Stomach smooth muscle (tissue), 2 donors: ENCODE measurements at regions not wholly inside any gene's neighbourhood (a gene's known extent, or its start where the extent isn't known, plus 50 kb on each side); places are given as distances from the start of the nearest gene placed in this dataset.

Source experiments
- H3K27ac ChIP-seq: one replicate; pipeline ENCODE4 v1.7.0; 2013; ENCODE audit warnings: mild to moderate bottlenecking, low read length, inconsistent platforms
- H3K27me3 ChIP-seq, 2 donors: one replicate each; pipeline ENCODE4 v1.7.0; 2013; ENCODE audit warnings: low read length in 2 of 2; ENCODE audit not compliant: insufficient read depth in 2 of 2, control insufficient read depth in 1 of 2
- H3K36me3 ChIP-seq, 2 donors: one replicate each; pipeline ENCODE4 v1.7.0; 2013; ENCODE audit warnings: low read length in 2 of 2; ENCODE audit not compliant: control insufficient read depth in 2 of 2, insufficient read depth in 2 of 2
- H3K4me1 ChIP-seq: one replicate; pipeline ENCODE4 v1.7.0; 2013; ENCODE audit warnings: low read length; ENCODE audit not compliant: control insufficient read depth, insufficient read depth
- H3K4me3 ChIP-seq, 2 donors: one replicate each; pipeline ENCODE4 v1.7.0; 2013; ENCODE audit warnings: low read length in 2 of 2
- H3K9ac ChIP-seq, 2 donors: one replicate each; pipeline ENCODE4 v1.7.0; 2013; ENCODE audit warnings: low read length in 2 of 2, mild to moderate bottlenecking in 1 of 2
- H3K9me3 ChIP-seq, 2 donors: one replicate each; pipeline ENCODE4 v1.7.0; 2013; ENCODE audit warnings: low read length in 2 of 2; ENCODE audit not compliant: control insufficient read depth in 2 of 2
- donor health status: healthy.
- donor health status: Pancreatic carcinoma.

- Histone ChIP-seq H3K9me3 (no peaks in the 10 kb centered on the region), H3K27me3 (no peaks in the 10 kb centered on the region), H3K4me3 (no peak overlapping the region), H3K36me3 (no peaks in the 10 kb centered on the region), H3K4me1 (no peaks in the 10 kb centered on the region), H3K27ac (no peak overlapping the region), H3K9ac (no peak overlapping the region)
Measured at GRCh38 chr12:98182821-98183220, 332.6 kb upstream of the TMPO start.

DNA sequence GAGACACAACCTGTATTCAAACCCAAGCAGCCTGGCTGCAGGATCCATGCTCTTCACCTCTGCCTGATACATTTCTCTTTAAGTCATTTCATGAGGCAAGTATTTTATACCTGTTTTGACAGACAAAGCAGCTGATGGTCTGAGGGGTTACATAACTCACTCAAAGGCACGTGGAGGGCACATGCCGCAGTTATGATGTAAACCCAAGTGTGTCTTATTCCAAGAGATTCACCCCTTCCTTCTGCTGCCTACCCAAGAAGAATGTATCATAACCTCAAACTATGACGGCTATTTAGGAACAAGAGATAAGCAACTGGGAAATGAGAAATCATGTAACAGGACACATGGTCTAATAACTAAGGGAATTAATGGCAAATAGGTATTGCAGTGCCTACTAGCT is 329.8 kb upstream of the TMPO start:
- no peaks in the 10 kb centered on the region for H3K4me1 ChIP-seq
- no peak overlapping the region for H3K4me3 ChIP-seq
- no peak overlapping the region for H3K27ac ChIP-seq
- no peaks in the 10 kb centered on the region for H3K9me3 ChIP-seq
- no peaks in the 10 kb centered on the region for H3K36me3 ChIP-seq
- H3K27me3 ChIP-seq, result no peaks in the 10 kb centered on the region
- H3K9ac ChIP-seq, result no peak overlapping the region

- peak overlapping the region in 1 of 2 donors; percentile 4 for H3K4me3 ChIP-seq
- H3K4me1 ChIP-seq, result no peaks in the 10 kb centered on the region
- no peaks in the 10 kb centered on the region for H3K9me3 ChIP-seq
- H3K27me3 ChIP-seq, result no peaks in the 10 kb centered on the region
- H3K36me3 ChIP-seq, result no peaks in the 10 kb centered on the region
- no peak overlapping the region for H3K27ac ChIP-seq
- no peak overlapping the region for H3K9ac ChIP-seq
Measured at GRCh38 chr12:98188650-98189077, 326.7 kb upstream of the TMPO start.

GRCh38 chr12:98194591-98194990 is 320.8 kb upstream of the TMPO start:
- Histone ChIP-seq H3K9ac (no peak overlapping the region), H3K4me3 (no peak overlapping the region), H3K27ac (no peak overlapping the region), H3K4me1 (no peaks in the 10 kb centered on the region), H3K27me3 (no peaks in the 10 kb centered on the region), H3K36me3 (no peaks in the 10 kb centered on the region), H3K9me3 (no peaks in the 10 kb centered on the region)

DNA sequence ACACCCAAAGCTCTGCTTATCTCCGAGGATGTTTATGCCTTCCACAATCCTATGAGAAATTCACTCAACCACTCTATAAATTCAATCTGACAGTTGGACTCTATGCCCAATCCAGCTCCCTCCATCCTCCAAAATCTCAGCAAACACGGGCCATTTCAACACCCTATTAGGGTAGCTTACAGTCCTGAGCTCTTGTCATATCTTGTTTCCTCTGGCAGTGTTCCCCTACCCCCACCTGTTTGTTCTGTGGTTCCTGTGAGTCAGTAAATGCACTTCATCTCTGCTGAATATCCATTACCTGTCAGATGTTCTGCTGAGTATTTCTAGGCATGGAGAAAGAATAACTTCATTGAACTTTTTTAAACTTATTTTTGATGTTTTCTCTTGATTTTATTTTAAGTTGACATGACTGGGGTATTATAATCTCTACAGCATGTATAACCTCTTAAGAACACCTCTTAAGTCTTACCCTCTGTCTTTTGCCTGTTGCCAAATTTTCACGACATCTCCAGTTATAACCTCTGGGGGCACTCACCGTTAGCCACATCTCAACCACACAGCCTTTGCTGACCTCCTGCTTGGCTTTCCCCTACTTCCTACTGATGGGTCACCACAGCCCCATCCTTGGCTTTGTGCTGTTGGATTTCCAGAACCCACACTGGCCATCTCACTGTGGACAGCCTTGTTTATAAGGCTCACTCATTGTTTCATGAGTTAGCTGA is 317.0 kb upstream of the TMPO start:
- no peaks in the 10 kb centered on the region for H3K36me3 ChIP-seq
- no peaks in the 10 kb centered on the region for H3K4me1 ChIP-seq
- no peak overlapping the region for H3K9ac ChIP-seq
- no peaks in the 10 kb centered on the region for H3K27me3 ChIP-seq
- H3K9me3 ChIP-seq, result peaks cover 0 to 5% of the 10 kb centered on the region in 2 donors
- H3K27ac ChIP-seq, result no peak overlapping the region
- no peak overlapping the region for H3K4me3 ChIP-seq

GRCh38 chr12:98208816-98209215 is 306.6 kb upstream of the TMPO start:
- Histone ChIP-seq H3K4me1 (no peaks in the 10 kb centered on the region), H3K27ac (no peak overlapping the region), H3K36me3 (no peaks in the 10 kb centered on the region), H3K27me3 (no peaks in the 10 kb centered on the region), H3K9ac (no peak overlapping the region), H3K9me3 (no peaks in the 10 kb centered on the region), H3K4me3 (no peak overlapping the region)

- no peak overlapping the region for H3K9ac ChIP-seq
- H3K9me3 ChIP-seq, result no peaks in the 10 kb centered on the region
- H3K4me1 ChIP-seq, result no peaks in the 10 kb centered on the region
- H3K27ac ChIP-seq, result no peak overlapping the region
- no peaks in the 10 kb centered on the region for H3K36me3 ChIP-seq
- H3K27me3 ChIP-seq, result no peaks in the 10 kb centered on the region
- no peak overlapping the region for H3K4me3 ChIP-seq
Measured at GRCh38 chr12:98211909-98212695, 303.3 kb upstream of the TMPO start.

GRCh38 chr12:98213556-98213955 is 301.8 kb upstream of the TMPO start:
- Histone ChIP-seq H3K4me1 (no peaks in the 10 kb centered on the region), H3K27me3 (no peaks in the 10 kb centered on the region), H3K27ac (no peak overlapping the region), H3K9ac (no peak overlapping the region), H3K36me3 (no peaks in the 10 kb centered on the region), H3K9me3 (no peaks in the 10 kb centered on the region), H3K4me3 (no peak overlapping the region)

DNA sequence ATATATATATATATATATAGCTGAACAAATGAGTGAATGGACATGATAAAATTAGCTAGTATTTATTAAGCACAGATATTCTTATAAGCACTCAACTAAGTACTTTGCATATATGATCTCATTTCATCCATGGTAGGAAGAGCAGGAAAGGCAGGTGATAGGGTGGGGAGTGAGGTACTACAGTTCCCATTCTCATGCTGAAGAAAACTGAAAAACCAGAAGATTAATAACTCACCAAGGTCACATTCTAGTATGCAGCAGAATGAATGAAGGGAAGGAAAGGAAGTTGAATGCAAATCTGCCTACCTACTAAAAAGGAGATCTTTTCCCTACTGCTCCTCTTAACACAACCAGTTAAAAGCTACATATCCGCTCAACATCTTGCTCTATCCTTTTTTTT is 298.1 kb upstream of the TMPO start:
- Histone ChIP-seq H3K27me3 (no peaks in the 10 kb centered on the region), H3K9me3 (no peaks in the 10 kb centered on the region), H3K4me1 (no peaks in the 10 kb centered on the region), H3K4me3 (no peak overlapping the region), H3K36me3 (no peaks in the 10 kb centered on the region), H3K9ac (no peak overlapping the region), H3K27ac (no peak overlapping the region)

- Histone ChIP-seq H3K9ac (no peak overlapping the region), H3K36me3 (no peaks in the 10 kb centered on the region), H3K4me3 (no peak overlapping the region), H3K9me3 (no peaks in the 10 kb centered on the region), H3K27me3 (no peaks in the 10 kb centered on the region), H3K27ac (no peak overlapping the region), H3K4me1 (no peaks in the 10 kb centered on the region)
Measured at GRCh38 chr12:98220636-98221035, 294.8 kb upstream of the TMPO start.

GRCh38 chr12:98221243-98221808 is 294.1 kb upstream of the TMPO start:
- Histone ChIP-seq H3K27me3 (no peaks in the 10 kb centered on the region), H3K36me3 (no peaks in the 10 kb centered on the region), H3K9ac (no peak overlapping the region), H3K4me1 (no peaks in the 10 kb centered on the region), H3K9me3 (no peaks in the 10 kb centered on the region), H3K27ac (no peak overlapping the region), H3K4me3 (no peak overlapping the region)
